ENCODE measurements at regions not wholly inside any gene's neighbourhood (a gene's known extent, or its start where the extent isn't known, plus 50 kb on each side); places are given as distances from the start of the nearest gene placed in this dataset.

DNA sequence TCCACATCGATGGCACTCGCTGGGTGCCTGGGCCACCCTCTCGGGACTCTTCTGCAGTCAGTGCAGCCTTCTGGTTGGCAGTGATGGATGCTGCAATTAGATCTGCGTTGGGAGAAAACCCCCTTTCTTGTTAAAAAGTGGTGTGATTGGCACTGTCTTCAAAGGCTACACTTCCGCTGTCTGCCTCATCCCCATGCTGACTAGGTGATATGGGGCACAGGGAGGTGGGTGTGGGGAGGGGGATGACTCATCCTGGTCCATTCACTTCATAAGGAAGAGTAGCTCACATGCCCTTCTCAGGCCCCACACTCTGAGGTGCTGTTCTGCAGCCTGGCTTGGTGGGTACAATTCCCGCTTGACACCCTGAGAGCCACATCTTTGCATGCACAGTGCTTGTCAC lies 77.4 kb downstream of the THNSL2 start:
- no peak for TF ChIP-seq TAF1 (IDR thresholded peaks at IDR 0.05; ENCODE audit: low read depth)
- TF ChIP-seq, protein P1, sequence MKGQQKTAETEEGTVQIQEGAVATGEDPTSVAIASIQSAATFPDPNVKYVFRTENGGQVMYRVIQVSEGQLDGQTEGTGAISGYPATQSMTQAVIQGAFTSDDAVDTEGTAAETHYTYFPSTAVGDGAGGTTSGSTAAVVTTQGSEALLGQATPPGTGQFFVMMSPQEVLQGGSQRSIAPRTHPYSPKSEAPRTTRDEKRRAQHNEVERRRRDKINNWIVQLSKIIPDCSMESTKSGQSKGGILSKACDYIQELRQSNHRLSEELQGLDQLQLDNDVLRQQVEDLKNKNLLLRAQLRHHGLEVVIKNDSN (IDR thresholded peaks at IDR 0.05) = no peak
- no peak for TF ChIP-seq NFIC (IDR thresholded peaks at IDR 0.05)
- no peak for TF ChIP-seq EGR1 (IDR thresholded peaks at IDR 0.05)

DNA sequence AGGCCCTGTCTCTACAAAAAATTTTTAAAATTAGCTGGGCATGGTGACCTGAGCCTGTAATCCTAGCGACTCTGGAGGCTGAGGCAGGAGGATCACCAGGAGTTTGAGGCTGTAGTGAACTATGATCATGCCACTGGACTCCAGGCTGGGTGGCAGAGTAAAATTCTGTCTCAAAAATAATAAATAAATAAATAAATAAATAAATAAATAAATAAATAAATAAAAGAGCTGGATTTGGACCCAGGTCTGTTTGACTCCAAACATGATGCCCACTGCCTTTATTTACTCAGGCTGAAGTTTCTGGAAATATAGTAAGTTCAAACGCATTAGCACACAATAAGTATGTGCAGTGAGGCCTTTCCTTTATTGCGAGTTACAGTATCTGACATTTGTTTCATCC lies 75.0 kb downstream of the THNSL2 start:
- TF ChIP-seq EP300 (IDR thresholded peaks at IDR 0.05; ENCODE audit: borderline replicate concordance) = no peak
- no peak for TF ChIP-seq ZBTB7A (IDR thresholded peaks at IDR 0.05; ENCODE audit: low read depth)
- TF ChIP-seq TEAD4 (IDR thresholded peaks at IDR 0.05) = no peak
- no peak for TF ChIP-seq TAF1 (IDR thresholded peaks at IDR 0.05; ENCODE audit: low read depth)

DNA sequence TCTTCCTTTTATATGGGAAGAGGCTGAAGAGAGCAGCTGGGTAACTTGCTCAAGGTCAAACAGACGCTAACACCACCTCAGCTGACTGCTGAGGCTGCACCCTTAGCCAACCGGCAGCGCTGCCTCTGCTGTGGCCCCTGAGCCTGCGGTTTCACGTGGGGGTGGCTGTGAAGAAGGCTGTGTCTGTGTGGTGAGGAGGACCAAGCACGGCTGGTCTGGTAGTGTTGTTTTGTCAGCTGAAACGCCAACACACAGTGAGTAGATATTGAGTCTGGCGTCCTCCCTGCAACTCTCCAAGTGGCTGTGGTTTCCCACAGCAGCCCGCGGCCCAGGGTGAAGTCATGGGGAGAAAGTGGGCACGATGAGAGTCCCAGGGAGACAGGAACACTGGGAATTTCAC lies 69.6 kb downstream of the THNSL2 start:
- no peak for TF ChIP-seq NFIC (IDR thresholded peaks at IDR 0.05)
- no peak for TF ChIP-seq ZBTB7A (IDR thresholded peaks at IDR 0.05; ENCODE audit: low read depth)
- TF ChIP-seq RAD21 (IDR thresholded peaks at IDR 0.05; ENCODE audit: low read depth) = no peak
- no peak for TF ChIP-seq CEBPB (IDR thresholded peaks at IDR 0.05)
- no peak for TF ChIP-seq EGR1 (IDR thresholded peaks at IDR 0.05)
- TF ChIP-seq FOXM1 (IDR thresholded peaks at IDR 0.05; ENCODE audit: borderline replicate concordance, low read depth) = no peak
- TF ChIP-seq, protein P1 (IDR thresholded peaks at IDR 0.05) = no peak
- no peak for TF ChIP-seq TAF1 (IDR thresholded peaks at IDR 0.05; ENCODE audit: low read depth)
- TF ChIP-seq, protein P2, sequence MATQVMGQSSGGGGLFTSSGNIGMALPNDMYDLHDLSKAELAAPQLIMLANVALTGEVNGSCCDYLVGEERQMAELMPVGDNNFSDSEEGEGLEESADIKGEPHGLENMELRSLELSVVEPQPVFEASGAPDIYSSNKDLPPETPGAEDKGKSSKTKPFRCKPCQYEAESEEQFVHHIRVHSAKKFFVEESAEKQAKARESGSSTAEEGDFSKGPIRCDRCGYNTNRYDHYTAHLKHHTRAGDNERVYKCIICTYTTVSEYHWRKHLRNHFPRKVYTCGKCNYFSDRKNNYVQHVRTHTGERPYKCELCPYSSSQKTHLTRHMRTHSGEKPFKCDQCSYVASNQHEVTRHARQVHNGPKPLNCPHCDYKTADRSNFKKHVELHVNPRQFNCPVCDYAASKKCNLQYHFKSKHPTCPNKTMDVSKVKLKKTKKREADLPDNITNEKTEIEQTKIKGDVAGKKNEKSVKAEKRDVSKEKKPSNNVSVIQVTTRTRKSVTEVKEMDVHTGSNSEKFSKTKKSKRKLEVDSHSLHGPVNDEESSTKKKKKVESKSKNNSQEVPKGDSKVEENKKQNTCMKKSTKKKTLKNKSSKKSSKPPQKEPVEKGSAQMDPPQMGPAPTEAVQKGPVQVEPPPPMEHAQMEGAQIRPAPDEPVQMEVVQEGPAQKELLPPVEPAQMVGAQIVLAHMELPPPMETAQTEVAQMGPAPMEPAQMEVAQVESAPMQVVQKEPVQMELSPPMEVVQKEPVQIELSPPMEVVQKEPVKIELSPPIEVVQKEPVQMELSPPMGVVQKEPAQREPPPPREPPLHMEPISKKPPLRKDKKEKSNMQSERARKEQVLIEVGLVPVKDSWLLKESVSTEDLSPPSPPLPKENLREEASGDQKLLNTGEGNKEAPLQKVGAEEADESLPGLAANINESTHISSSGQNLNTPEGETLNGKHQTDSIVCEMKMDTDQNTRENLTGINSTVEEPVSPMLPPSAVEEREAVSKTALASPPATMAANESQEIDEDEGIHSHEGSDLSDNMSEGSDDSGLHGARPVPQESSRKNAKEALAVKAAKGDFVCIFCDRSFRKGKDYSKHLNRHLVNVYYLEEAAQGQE (IDR thresholded peaks at IDR 0.05; ENCODE audit: low read depth) = no peak
- no peak for TF ChIP-seq TEAD4 (IDR thresholded peaks at IDR 0.05)
- TF ChIP-seq YY1 (IDR thresholded peaks at IDR 0.05; ENCODE audit: low read depth) = no peak
- TF ChIP-seq EP300 (IDR thresholded peaks at IDR 0.05; ENCODE audit: borderline replicate concordance) = no peak
- TF ChIP-seq, protein P3, sequence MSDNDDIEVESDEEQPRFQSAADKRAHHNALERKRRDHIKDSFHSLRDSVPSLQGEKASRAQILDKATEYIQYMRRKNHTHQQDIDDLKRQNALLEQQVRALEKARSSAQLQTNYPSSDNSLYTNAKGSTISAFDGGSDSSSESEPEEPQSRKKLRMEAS (IDR thresholded peaks at IDR 0.05) = no peak

DNA sequence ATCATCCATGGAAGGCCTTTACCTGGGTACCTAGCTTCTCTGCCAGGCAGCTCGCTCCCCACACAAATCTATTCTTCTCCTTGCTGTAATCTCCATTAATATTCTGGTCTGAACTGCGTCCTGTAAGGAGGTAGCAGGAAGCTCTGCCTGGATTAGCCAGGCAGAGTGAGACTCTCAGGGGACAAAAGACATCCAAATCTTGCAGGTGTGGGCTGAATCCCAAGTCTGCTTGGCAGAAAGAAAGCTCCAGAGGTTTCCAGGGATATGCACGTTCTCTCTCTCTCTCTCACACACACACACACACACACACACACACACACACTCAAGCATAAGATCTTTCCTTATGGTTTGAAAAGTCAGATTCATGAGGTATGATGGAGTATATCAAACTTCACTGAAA lies 66.5 kb downstream of the THNSL2 start:
- TF ChIP-seq TEAD4 (IDR thresholded peaks at IDR 0.05) = no peak
- TF ChIP-seq EGR1 (IDR thresholded peaks at IDR 0.05) = no peak
- no peak for TF ChIP-seq YY1 (IDR thresholded peaks at IDR 0.05; ENCODE audit: low read depth)
- TF ChIP-seq NFIC (IDR thresholded peaks at IDR 0.05) = no peak
- TF ChIP-seq, protein P2 (IDR thresholded peaks at IDR 0.05; ENCODE audit: low read depth) = no peak
- TF ChIP-seq FOXM1 (IDR thresholded peaks at IDR 0.05; ENCODE audit: borderline replicate concordance, low read depth) = no peak
- no peak for TF ChIP-seq EP300 (IDR thresholded peaks at IDR 0.05; ENCODE audit: borderline replicate concordance)
- no peak for TF ChIP-seq CEBPB (IDR thresholded peaks at IDR 0.05)
- TF ChIP-seq, protein P1 (IDR thresholded peaks at IDR 0.05) = no peak
- TF ChIP-seq ZBTB7A (IDR thresholded peaks at IDR 0.05; ENCODE audit: low read depth) = no peak
- TF ChIP-seq RAD21 (IDR thresholded peaks at IDR 0.05; ENCODE audit: low read depth) = no peak
- TF ChIP-seq TCF12 (IDR thresholded peaks at IDR 0.05; ENCODE audit: low read depth) = no peak
